ENCODE measurements at regions not wholly inside any gene's neighbourhood (a gene's known extent, or its start where the extent isn't known, plus 50 kb on each side); places are given as distances from the start of the nearest gene placed in this dataset.

DNA sequence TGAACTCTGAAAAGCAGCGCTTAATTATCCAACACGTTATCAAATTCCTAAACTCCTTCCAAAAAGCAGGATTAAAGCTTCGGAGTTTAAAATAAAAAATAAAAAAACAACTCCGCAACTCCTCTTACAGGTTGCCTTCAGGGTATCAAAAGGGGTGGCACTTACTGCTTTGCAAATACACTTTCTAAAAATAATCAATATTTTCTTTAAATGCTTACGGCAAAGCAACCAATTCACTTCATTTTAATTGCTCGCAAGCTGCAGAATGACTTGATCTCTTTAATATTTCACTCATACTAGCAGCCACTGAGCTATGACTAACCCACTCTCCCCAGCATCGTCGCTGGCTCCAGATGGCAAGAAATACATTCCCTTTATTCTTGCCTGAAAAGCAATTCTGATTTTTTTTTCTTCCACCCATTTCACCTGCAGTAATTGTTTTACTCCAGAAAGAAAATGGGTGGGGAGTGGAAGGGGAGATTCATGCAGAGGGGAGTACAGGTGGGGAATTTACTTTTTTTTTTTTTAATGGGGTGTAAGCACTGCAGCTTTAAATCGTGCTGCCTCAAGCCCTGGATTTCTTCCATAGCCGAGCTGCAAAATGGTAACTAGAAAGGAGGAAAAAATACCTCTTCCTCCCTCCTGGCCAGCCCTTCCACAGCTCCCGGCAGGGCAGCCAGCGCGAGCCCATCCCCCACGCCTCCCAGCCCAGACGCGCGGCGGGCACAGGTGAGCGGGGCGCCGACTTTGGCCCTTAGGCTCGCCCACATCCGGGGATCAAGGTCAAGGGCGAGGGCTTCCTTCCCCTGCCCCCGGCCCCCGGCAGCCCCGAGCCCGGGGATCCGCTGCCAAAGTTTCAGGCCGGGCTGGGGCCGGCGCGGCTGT lies 54.2 kb upstream of the FHIP2A start (continued):
- TF ChIP-seq, protein P1, sequence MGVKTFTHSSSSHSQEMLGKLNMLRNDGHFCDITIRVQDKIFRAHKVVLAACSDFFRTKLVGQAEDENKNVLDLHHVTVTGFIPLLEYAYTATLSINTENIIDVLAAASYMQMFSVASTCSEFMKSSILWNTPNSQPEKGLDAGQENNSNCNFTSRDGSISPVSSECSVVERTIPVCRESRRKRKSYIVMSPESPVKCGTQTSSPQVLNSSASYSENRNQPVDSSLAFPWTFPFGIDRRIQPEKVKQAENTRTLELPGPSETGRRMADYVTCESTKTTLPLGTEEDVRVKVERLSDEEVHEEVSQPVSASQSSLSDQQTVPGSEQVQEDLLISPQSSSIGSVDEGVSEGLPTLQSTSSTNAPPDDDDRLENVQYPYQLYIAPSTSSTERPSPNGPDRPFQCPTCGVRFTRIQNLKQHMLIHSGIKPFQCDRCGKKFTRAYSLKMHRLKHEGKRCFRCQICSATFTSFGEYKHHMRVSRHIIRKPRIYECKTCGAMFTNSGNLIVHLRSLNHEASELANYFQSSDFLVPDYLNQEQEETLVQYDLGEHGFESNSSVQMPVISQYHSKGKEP (tag by site-specific recombination; IDR thresholded peaks at IDR 0.05) = no peak
- peak; percentile 50 for TF ChIP-seq ZNF366 (tag by site-specific recombination; conservative IDR thresholded peaks at IDR 0.05)
- TF ChIP-seq OSR2 (tag by site-specific recombination; IDR thresholded peaks at IDR 0.05) = no peak
- no peak for TF ChIP-seq ZNF837 (tag by site-specific recombination; IDR thresholded peaks at IDR 0.05)
- TF ChIP-seq, protein P2, sequence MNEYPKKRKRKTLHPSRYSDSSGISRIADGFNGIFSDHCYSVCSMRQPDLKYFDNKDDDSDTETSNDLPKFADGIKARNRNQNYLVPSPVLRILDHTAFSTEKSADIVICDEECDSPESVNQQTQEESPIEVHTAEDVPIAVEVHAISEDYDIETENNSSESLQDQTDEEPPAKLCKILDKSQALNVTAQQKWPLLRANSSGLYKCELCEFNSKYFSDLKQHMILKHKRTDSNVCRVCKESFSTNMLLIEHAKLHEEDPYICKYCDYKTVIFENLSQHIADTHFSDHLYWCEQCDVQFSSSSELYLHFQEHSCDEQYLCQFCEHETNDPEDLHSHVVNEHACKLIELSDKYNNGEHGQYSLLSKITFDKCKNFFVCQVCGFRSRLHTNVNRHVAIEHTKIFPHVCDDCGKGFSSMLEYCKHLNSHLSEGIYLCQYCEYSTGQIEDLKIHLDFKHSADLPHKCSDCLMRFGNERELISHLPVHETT (tag by site-specific recombination; IDR thresholded peaks at IDR 0.05) = peak; percentile 34; the same call in 1 of the 2 replicates
- TF ChIP-seq, protein P3, sequence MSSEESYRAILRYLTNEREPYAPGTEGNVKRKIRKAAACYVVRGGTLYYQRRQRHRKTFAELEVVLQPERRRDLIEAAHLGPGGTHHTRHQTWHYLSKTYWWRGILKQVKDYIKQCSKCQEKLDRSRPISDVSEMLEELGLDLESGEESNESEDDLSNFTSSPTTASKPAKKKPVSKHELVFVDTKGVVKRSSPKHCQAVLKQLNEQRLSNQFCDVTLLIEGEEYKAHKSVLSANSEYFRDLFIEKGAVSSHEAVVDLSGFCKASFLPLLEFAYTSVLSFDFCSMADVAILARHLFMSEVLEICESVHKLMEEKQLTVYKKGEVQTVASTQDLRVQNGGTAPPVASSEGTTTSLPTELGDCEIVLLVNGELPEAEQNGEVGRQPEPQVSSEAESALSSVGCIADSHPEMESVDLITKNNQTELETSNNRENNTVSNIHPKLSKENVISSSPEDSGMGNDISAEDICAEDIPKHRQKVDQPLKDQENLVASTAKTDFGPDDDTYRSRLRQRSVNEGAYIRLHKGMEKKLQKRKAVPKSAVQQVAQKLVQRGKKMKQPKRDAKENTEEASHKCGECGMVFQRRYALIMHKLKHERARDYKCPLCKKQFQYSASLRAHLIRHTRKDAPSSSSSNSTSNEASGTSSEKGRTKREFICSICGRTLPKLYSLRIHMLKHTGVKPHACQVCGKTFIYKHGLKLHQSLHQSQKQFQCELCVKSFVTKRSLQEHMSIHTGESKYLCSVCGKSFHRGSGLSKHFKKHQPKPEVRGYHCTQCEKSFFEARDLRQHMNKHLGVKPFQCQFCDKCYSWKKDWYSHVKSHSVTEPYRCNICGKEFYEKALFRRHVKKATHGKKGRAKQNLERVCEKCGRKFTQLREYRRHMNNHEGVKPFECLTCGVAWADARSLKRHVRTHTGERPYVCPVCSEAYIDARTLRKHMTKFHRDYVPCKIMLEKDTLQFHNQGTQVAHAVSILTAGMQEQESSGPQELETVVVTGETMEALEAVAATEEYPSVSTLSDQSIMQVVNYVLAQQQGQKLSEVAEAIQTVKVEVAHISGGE (tag by site-specific recombination; conservative IDR thresholded peaks at IDR 0.05; ENCODE audit: low read depth) = no peak
- no peak for TF ChIP-seq ZNF776 (tag by site-specific recombination; IDR thresholded peaks at IDR 0.05; ENCODE audit: borderline replicate concordance)
- TF ChIP-seq ZBTB7A (tag by site-specific recombination; IDR thresholded peaks at IDR 0.05; ENCODE audit: low read depth) = no peak
- no peak for TF ChIP-seq ZNF768 (tag by site-specific recombination; IDR thresholded peaks at IDR 0.05)
- no peak for TF ChIP-seq KLF16 (tag by site-specific recombination; IDR thresholded peaks at IDR 0.05)
- no peak for TF ChIP-seq YY2 (tag by site-specific recombination; IDR thresholded peaks at IDR 0.05)
- TF ChIP-seq ZNF626 (tag by site-specific recombination; IDR thresholded peaks at IDR 0.05) = no peak
- TF ChIP-seq ZNF350 (tag by site-specific recombination; IDR thresholded peaks at IDR 0.05) = no peak
- TF ChIP-seq SALL2 (tag by site-specific recombination; IDR thresholded peaks at IDR 0.05; ENCODE audit: borderline replicate concordance) = no peak
- TF ChIP-seq ZNF426 (tag by site-specific recombination; IDR thresholded peaks at IDR 0.05) = no peak
- no peak for TF ChIP-seq ZNF585B (tag by site-specific recombination; IDR thresholded peaks at IDR 0.05)
- TF ChIP-seq ZNF335 (tag by site-specific recombination; conservative IDR thresholded peaks at IDR 0.05) = peak; percentile 91
- TF ChIP-seq ZSCAN30 (tag by site-specific recombination; IDR thresholded peaks at IDR 0.05) = 0 out of 2 replicates have a peak, but pooled peaks have one; percentile 14
- no peak for TF ChIP-seq ZFP41 (tag by site-specific recombination; IDR thresholded peaks at IDR 0.05; ENCODE audit: borderline replicate concordance)
- TF ChIP-seq TCF7L2 (IDR thresholded peaks at IDR 0.05; ENCODE audit: borderline replicate concordance, low read depth, low read length) = no peak
- no peak for TF ChIP-seq ZNF549 (tag by site-specific recombination; IDR thresholded peaks at IDR 0.05)
- TF ChIP-seq ZEB2 (tag by site-specific recombination; IDR thresholded peaks at IDR 0.05) = peak; percentile 73; the same call in 1 of the 2 replicates
- no peak for TF ChIP-seq ZNF239 (tag by site-specific recombination; IDR thresholded peaks at IDR 0.05)
- no peak for TF ChIP-seq HOXA7 (CRISPR knock-in tag; IDR thresholded peaks at IDR 0.05; ENCODE audit: borderline replicate concordance)
- TF ChIP-seq ZNF501 (tag by site-specific recombination; IDR thresholded peaks at IDR 0.05) = 0 out of 2 replicates have a peak, but pooled peaks have one; percentile 27
- no peak for TF ChIP-seq ZNF48 (tag by site-specific recombination; IDR thresholded peaks at IDR 0.05)
- 0 out of 2 replicates have a peak, but pooled peaks have one; percentile 31 for TF ChIP-seq ZBTB48 (tag by site-specific recombination; IDR thresholded peaks at IDR 0.05)
- no peak for TF ChIP-seq ZNF211 (tag by site-specific recombination; IDR thresholded peaks at IDR 0.05; ENCODE audit: low read depth)
- no peak for TF ChIP-seq ZNF521 (tag by site-specific recombination; IDR thresholded peaks at IDR 0.05)
- TF ChIP-seq ZNF248 (tag by site-specific recombination; IDR thresholded peaks at IDR 0.05) = no peak
- no peak for TF ChIP-seq SP2 (tag by site-specific recombination; IDR thresholded peaks at IDR 0.05)
- TF ChIP-seq, protein P4, sequence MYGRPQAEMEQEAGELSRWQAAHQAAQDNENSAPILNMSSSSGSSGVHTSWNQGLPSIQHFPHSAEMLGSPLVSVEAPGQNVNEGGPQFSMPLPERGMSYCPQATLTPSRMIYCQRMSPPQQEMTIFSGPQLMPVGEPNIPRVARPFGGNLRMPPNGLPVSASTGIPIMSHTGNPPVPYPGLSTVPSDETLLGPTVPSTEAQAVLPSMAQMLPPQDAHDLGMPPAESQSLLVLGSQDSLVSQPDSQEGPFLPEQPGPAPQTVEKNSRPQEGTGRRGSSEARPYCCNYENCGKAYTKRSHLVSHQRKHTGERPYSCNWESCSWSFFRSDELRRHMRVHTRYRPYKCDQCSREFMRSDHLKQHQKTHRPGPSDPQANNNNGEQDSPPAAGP (tag by site-specific recombination; IDR thresholded peaks at IDR 0.05) = peak; percentile 63; the same call in 1 of the 2 replicates
- no peak for TF ChIP-seq ZNF174 (tag by site-specific recombination; IDR thresholded peaks at IDR 0.05)
- TF ChIP-seq ZNF629 (tag by site-specific recombination; IDR thresholded peaks at IDR 0.05) = no peak
